Fibroblast of skin of left biceps (primary cell): ENCODE measurements at regions not wholly inside any gene's neighbourhood (a gene's known extent, or its start where the extent isn't known, plus 50 kb on each side); places are given as distances from the start of the nearest gene placed in this dataset.
A peak's percentile ranks its signal among the peaks of the same experiment; 100 is the strongest.
"Not testable (repeated sequence)": the region's sequence is repeated elsewhere in the genome, so short reads cannot be mapped to it uniquely, and the experiment has no call there.

ENCODE experiments used
- DNase-seq, 2 experiments: peaks; one replicate each; pipeline ENCODE4 v3.0.0-alpha.2; 2013; ENCODE audit warnings: low read depth in 2 of 2

GRCh38 chr3:143901105-143901504 lies 52.8 kb upstream of the SLC9A9 start:
- peak; percentile 51 to 65 for DNase-seq

- DNase-seq, result no peak
These were observed 53.9 kb upstream of the SLC9A9 start for GRCh38 chr3:143902210-143902609.

- DNase-seq, result no peak
These were observed 60.9 kb upstream of the DIPK2A start for GRCh38 chr3:143910756-143911155.

- no peak for DNase-seq
These were observed 57.4 kb upstream of the DIPK2A start for GRCh38 chr3:143914257-143914656.

GRCh38 chr3:143918848-143919247 lies 52.8 kb upstream of the DIPK2A start:
- no peak for DNase-seq

- DNase-seq, result not testable (repeated sequence)
These were observed 50.4 kb upstream of the DIPK2A start for GRCh38 chr3:143921176-143921575.
